Activated CD8-positive, alpha-beta memory T cell treated with anti-CD3 and anti-CD28 coated beads for 1 hour (primary cell): ENCODE measurements at regions not wholly inside any gene's neighbourhood (a gene's known extent, or its start where the extent isn't known, plus 50 kb on each side); places are given as distances from the start of the nearest gene placed in this dataset.

Source experiments
- DNase-seq, 2 donors: peaks; one replicate each; pipeline ENCODE4 v3.0.0-alpha.2; 2020; ENCODE audit warnings: low read depth in 1 of 2; ENCODE audit errors: extremely low read depth in 1 of 2

DNA sequence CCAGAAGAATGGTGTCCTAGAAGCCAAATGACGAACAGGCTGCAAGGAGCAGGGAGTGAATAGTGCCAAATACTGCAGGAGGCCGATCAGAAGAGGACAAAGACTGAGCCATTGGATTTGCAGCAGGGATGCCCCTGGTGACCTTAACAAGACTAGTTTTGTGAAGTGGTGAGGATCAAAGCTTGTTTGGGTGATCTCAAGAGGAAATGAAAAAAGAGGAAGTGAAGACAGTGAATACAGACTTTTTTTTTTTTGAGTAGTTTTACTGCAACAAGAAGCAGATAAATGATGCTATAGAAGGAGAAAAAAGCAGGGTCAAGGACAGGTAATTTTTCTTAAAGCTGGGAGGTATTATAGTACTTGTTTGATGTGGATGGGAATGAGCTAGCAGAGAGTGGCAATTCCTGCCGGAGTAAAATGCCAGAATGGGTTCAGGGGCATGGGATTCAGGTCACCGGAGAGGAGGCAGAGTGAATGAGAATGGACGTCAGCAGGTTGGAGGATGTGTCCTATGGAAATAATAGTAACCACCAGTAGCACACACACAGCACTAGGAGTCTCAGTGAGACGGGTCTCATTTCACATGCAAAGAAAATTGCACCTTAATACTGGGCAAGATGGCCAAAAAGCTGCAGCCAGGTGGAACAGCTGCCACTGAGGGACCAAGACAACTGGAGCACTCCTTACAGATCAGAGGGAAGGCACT, 345.8 kb upstream of the CCDC196 start:
- no peak for DNase-seq

DNA sequence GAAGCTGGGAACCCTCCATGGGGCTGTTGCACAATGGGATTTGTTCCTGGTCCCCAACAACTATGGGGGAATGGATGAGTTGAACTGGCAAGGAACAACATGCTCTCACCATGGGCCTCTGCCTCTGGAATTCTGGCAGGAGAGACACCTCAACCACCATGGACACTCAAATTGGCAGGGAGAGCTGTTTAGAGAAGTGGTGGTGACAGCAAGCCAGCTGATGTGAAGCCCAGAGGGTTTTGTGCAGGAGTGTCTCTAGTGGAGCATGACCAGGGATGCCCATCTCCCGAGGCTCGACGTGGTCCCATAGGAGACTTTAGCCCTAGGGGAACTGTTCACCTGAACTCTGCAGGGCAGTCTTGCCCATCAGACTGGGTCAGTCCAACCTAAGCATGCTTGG, 345.2 kb upstream of the CCDC196 start:
- DNase-seq = no peak

DNA sequence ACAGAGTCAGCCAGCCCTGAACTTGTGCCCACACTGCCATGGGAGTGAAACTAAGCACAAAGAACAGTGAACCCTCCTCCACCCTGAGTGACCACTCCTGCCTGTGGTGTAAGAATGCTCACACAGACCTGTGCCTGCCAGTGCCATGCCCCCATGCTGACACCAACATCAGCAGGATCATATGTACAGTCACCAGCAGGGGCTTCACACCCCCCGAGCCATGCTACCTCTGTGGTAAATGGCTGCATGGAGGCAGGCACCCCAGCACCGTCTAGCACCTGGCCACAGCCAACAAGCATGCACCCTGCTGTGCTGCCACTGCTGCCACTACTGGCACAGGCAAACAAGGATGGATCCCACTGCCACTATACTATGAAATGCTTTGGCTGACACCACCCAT, 344.4 kb upstream of the CCDC196 start:
- DNase-seq = no peak

GRCh38 chr14:66143387-66144112, 342.6 kb upstream of the CCDC196 start:
- DNase-seq = no peak

- DNase-seq = no peak
Observed at GRCh38 chr14:66152302-66152701, 333.9 kb upstream of the CCDC196 start.

- DNase-seq = no peak
Observed at GRCh38 chr14:66152747-66153146, 333.4 kb upstream of the CCDC196 start.

DNA sequence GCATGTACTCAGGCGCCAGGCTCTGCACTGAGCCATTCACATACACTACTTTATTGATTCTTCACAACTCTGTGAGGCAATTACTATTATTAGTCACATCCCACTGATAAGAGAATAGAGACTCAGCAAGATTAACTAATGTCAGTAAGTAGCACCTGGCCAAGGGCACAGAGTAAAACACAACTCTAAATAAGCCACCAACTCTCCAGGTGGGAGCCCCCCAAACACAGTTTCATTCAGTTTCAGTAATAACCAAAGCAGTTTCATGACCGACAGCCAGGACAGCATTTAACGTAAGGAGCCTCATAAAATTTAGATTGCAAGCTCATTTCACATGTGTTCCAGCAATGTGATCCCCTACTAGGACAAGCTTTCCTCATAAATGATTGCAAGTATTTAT, 323.1 kb upstream of the CCDC196 start:
- DNase-seq = no peak

DNA sequence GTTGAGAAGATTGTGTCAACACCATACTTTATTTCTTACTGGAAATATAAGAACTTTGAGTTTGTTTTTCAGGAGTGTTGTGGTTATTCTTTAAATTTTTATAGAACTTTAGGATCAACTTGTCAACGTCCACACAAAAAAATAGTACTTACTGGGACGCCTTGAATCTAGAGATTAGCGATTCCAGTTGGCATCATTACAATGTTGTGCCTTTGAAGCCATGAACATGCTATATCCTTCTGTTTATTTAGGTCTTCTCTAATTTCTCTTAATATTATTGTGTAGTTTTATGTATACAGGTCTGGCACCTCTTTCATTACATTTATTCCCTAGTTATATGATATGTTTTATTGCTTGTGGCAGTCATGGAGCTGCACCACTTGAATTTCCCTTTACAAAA, 320.8 kb upstream of the CCDC196 start:
- DNase-seq = no peak

DNA sequence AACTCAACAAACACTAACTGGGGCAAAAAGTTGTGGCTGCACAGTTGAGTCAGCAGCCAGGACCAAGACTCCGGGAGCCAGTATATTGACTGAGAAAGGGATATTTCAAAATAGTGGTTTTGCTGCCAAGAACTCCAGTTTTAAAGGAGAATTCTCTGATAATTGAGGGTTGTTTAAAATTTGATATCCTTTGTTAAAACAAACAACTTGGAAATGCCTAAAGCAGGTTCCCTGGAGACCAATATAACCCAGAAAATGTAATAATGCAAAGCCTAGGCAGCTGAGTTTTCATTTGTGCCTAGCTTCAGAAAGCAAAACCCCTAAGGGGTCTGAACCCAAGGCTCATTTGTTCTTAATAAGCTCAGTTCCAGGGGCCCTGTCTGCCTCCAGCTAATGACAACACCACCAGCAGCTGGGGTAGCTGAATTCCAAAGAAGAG, 311.7 kb upstream of the CCDC196 start:
- DNase-seq = no peak

DNA sequence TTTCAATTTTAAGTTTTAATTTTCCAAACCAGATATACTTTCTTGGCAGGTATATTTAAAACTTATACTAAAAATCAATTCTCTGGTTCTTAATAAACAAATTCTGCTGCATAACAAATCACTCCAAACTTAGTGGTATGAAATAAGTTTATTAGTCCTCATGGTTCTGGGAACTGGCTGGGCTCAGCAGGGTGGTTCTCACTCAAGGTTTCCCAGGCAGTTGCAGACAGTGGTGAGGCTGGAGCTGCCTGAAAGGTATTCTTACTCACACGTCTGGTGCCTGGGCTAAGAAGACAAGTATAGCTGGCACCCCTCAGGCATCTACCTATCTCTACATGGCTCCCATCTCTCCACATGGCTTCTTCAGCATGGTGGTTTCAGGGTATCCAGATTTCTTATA, 308.2 kb upstream of the CCDC196 start:
- no peak for DNase-seq

DNA sequence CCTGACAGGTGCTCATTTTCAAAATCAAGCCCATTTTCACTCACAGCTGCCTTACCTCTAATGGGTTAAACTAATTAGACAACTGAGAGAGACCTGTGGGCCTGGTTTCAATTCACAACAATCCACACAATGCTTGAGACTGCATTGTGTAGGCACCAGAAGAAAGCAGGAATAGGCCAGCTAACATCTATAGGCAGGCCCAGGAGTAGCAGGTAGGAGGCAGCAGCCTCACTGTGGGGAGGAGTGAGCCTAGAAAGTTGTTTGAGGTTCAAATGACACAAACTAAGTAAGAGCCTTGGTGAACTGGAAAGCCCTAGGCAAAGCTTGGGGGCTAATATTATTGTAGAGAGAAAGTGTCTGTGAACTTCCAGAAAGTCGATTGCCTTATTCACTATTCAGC, 289.5 kb upstream of the CCDC196 start:
- no peak for DNase-seq

DNA sequence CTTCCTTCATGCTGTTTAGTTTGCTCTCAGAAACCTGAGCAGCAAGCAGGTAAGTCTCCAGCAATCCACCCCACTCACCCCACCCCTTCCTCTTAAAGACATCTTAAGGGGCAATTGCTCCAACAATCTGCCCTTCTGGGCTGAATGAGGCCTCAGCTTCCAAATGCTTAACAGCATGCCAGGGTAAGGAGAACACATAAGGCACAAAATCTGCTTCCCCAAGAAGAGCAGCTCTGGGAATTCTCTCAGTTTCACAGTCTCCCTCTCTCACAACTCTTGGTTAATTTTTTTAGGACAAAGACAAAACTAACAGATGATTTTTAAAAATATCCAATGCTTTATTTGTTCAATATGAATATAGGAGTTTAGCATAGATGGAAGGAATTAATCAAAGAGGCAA, 288.9 kb upstream of the CCDC196 start:
- DNase-seq = no peak

- DNase-seq = no peak
Observed at GRCh38 chr14:66206554-66206953, 279.6 kb upstream of the CCDC196 start.

GRCh38 chr14:66216763-66217162, 269.4 kb upstream of the CCDC196 start:
- no peak for DNase-seq

DNA sequence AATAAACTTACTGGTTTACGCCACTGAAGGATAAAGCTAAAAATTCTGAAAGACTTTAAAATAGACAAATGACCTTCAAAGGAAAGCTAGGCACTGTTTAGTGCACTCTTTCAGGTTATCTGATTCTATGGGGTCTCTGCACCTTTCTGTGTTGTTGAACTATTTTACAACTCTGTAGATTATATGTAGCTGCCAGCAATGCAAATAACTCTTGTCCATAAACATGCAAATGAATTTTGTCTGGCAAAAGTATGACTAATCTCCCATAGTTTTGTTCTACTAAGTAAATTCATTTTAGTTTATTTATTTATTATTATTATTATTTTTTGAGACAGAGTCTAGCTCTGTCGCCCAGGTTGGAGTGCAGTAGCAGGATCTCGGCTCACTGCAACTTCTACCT, 266.3 kb upstream of the CCDC196 start:
- DNase-seq = no peak

DNA sequence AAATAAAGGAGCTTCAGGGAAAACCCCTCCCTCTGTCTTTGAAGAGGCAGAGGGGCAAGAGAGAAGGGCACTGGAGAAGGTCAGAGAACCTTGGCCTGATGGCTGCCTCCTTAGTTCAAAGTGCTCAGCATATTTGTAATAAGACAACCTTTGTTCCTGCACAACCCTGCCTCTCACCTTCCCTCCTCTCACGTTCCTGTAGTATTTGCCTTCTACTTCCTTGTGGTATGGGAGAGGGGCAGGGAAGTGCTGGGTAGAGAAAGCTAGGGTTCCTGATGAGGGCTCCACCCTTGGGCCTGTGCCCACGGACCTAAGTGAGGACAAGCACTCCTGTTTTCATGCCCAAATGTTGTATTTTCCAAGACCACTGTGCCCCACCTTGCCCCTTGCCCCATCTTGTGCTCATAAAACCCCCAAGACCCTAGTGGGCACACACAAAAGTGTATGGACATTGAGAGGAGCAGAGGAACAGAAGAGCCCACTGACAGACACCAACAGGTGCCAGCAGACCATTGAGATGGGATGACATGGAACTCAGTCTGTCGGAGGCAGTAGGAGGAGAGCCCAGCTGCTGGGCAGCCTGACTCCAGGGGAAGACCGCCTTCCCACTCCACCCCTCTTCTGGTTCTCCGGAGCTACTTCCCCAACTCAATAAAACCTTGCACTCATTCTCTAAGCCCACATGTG, 261.5 kb upstream of the CCDC196 start:
- DNase-seq = no peak

DNA sequence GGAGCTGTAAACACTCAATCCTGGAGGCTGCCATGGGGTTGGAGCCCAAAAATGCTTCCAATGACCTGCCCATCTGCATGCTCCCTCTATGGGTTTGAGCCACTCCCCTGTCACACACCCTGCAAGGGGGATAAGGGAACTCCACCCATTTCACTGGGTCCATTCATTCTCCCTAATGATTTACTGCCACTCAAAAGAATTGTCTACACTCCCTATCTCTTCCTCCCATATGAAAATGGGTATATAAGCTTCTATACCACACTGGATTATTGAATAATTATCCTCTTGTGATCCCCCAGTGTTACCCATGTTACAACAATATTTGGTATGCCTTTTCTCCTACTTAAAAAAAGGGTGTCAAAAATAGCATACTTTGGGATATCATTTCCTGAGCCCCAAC, 260.8 kb upstream of the CCDC196 start:
- DNase-seq = no peak

GRCh38 chr14:66228267-66228970, 257.8 kb upstream of the CCDC196 start:
- no peak for DNase-seq

GRCh38 chr14:66231820-66232219, 254.4 kb upstream of the CCDC196 start:
- DNase-seq = no peak

- DNase-seq = no peak
Observed at GRCh38 chr14:66233591-66233990, 252.6 kb upstream of the CCDC196 start.

- no peak for DNase-seq
Observed at GRCh38 chr14:66234411-66234810, 251.8 kb upstream of the CCDC196 start.
